ENCODE measurements at regions not wholly inside any gene's neighbourhood (a gene's known extent, or its start where the extent isn't known, plus 50 kb on each side); places are given as distances from the start of the nearest gene placed in this dataset.
"Not testable (repeated sequence)": the region's sequence is repeated elsewhere in the genome, so short reads cannot be mapped to it uniquely, and the experiment has no call there.

GRCh38 chr17:54455251-54455868 lies 445.3 kb upstream of the TOM1L1 start:
- Histone ChIP-seq H3F3A (ENCODE audit: insufficient read depth, low read length, poor library complexity, severe bottlenecking) (no peaks in the 10 kb centered on the region), H3K4me2 (ENCODE audit: low read length) (no peak overlapping the region), H3K4me3 (ENCODE audit: low read length) (no peak overlapping the region), H3K9me2 (ENCODE audit: insufficient read depth, low read length) (no peaks in the 10 kb centered on the region), H3K27me3 (ENCODE audit: insufficient read depth, low read depth, low read length) (no peaks in the 10 kb centered on the region), H2AFZ (ENCODE audit: low read depth, low read length) (no peak overlapping the region), H3K9ac (ENCODE audit: low read length) (no peak overlapping the region), H4K20me1 (ENCODE audit: insufficient read depth) (no peaks in the 10 kb centered on the region), H3K36me3 (ENCODE audit: insufficient read depth, low read length) (no peaks in the 10 kb centered on the region), H3K79me2 (replicated peaks; ENCODE audit: insufficient read depth, low read length) (no peaks in the 10 kb centered on the region), H3K9me3 (ENCODE audit: low read length) (peaks cover 7% of the 10 kb centered on the region), H3K27ac (ENCODE audit: low read length) (no peak overlapping the region)
- TF ChIP-seq REST (IDR thresholded peaks at IDR 0.05; ENCODE audit: borderline replicate concordance) (no peak), EP300 (conservative IDR thresholded peaks at IDR 0.05; ENCODE audit: poor library complexity, severe bottlenecking) (no peak), RAD21 (conservative IDR thresholded peaks at IDR 0.05) (no peak), TAF1 (IDR thresholded peaks at IDR 0.05; ENCODE audit: low read depth) (no peak)

GRCh38 chr17:54465443-54465842 lies 435.2 kb upstream of the TOM1L1 start:
- H2AFZ ChIP-seq (ENCODE audit: low read depth, low read length); H3K9me3 ChIP-seq (ENCODE audit: low read length); H3K79me2 ChIP-seq (replicated peaks; ENCODE audit: insufficient read depth, low read length): not testable (repeated sequence)

GRCh38 chr17:54466875-54467274 lies 433.8 kb upstream of the TOM1L1 start:
- H3F3A ChIP-seq (ENCODE audit: insufficient read depth, low read length, poor library complexity, severe bottlenecking), result no peaks in the 10 kb centered on the region
- no peak for TF ChIP-seq CTCF (IDR thresholded peaks at IDR 0.05; ENCODE audit: poor library complexity, severe bottlenecking)
- no peak for TF ChIP-seq MXI1 (conservative IDR thresholded peaks at IDR 0.05; ENCODE audit: poor library complexity, severe bottlenecking)
- no peak for TF ChIP-seq TAF1 (IDR thresholded peaks at IDR 0.05; ENCODE audit: low read depth)
- no peak for TF ChIP-seq POLR2AphosphoS5 (IDR thresholded peaks at IDR 0.05)
- TF ChIP-seq SMC3 (conservative IDR thresholded peaks at IDR 0.05; ENCODE audit: poor library complexity), result no peak
- TF ChIP-seq REST (IDR thresholded peaks at IDR 0.05; ENCODE audit: borderline replicate concordance), result no peak
- TF ChIP-seq EP300 (conservative IDR thresholded peaks at IDR 0.05; ENCODE audit: poor library complexity, severe bottlenecking), result no peak
- TF ChIP-seq EZH2 (IDR thresholded peaks at IDR 0.05; ENCODE audit: borderline replicate concordance, insufficient read depth, low read length, poor library complexity, severe bottlenecking), result no peak
- no peak for TF ChIP-seq RAD21 (conservative IDR thresholded peaks at IDR 0.05)
- H3K9ac ChIP-seq (ENCODE audit: low read length), result no peak overlapping the region
- no peak overlapping the region for H2AFZ ChIP-seq (ENCODE audit: low read depth, low read length)
- no peaks in the 10 kb centered on the region for H3K9me3 ChIP-seq (ENCODE audit: low read length)
- no peak overlapping the region for H3K4me3 ChIP-seq (ENCODE audit: low read length)
- H4K20me1 ChIP-seq (ENCODE audit: insufficient read depth), result no peaks in the 10 kb centered on the region
- H3K36me3 ChIP-seq (ENCODE audit: insufficient read depth, low read length), result no peaks in the 10 kb centered on the region
- no peak overlapping the region for H3K27ac ChIP-seq (ENCODE audit: low read length)
- no peaks in the 10 kb centered on the region for H3K27me3 ChIP-seq (ENCODE audit: insufficient read depth, low read depth, low read length)
- no peak overlapping the region for H3K4me2 ChIP-seq (ENCODE audit: low read length)
- no peaks in the 10 kb centered on the region for H3K79me2 ChIP-seq (replicated peaks; ENCODE audit: insufficient read depth, low read length)
- H3K9me2 ChIP-seq (ENCODE audit: insufficient read depth, low read length), result no peaks in the 10 kb centered on the region

More at GRCh38 chr17:54465443-54465842, 435.2 kb upstream of the TOM1L1 start:
- H3K27me3 ChIP-seq (ENCODE audit: insufficient read depth, low read depth, low read length); H3K4me2 ChIP-seq (ENCODE audit: low read length); H3K9ac ChIP-seq (ENCODE audit: low read length); H4K20me1 ChIP-seq (ENCODE audit: insufficient read depth); H3K36me3 ChIP-seq (ENCODE audit: insufficient read depth, low read length); H3F3A ChIP-seq (ENCODE audit: insufficient read depth, low read length, poor library complexity, severe bottlenecking); H3K4me3 ChIP-seq (ENCODE audit: low read length); H3K9me2 ChIP-seq (ENCODE audit: insufficient read depth, low read length); H3K27ac ChIP-seq (ENCODE audit: low read length): not testable (repeated sequence)
